CD4-positive, alpha-beta T cell treated with Interleukin-12 subunit alpha and Interleukin-12 subunit beta, for 1 hour (primary cell): ENCODE measurements at regions not wholly inside any gene's neighbourhood (a gene's known extent, or its start where the extent isn't known, plus 50 kb on each side); places are given as distances from the start of the nearest gene placed in this dataset.
A peak's percentile ranks its signal among the peaks of the same experiment; 100 is the strongest.
"Not testable (repeated sequence)": the region's sequence is repeated elsewhere in the genome, so short reads cannot be mapped to it uniquely, and the experiment has no call there.

Experiments
- DNase-seq: peaks from one replicate; pipeline ENCODE4 v3.0.0-alpha.2; 2020

DNA sequence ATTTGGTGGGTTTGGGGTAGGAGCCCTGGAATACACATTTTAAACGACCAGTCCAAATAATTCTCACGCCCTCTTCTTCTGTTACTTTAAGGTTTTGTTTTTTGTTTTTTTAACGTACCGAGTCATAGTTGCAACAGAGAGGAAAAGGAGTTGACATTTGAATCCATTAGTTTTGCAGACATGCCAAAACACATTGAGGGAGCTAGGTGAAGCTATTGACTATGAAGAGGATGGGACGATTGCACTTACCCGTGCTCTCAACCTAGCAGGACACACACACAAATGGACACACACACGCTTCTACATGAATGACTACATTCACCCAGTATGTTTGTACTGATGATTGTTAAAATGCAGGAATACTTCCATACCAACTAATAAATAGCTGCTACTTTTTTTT is 54.3 kb upstream of the CIT start:
- no peak for DNase-seq

GRCh38 chr12:119932921-119933320 is 55.8 kb upstream of the CIT start:
- DNase-seq: no peak

GRCh38 chr12:119934780-119935179 is 54.3 kb upstream of the BICDL1 start:
- DNase-seq: not testable (repeated sequence)

DNA sequence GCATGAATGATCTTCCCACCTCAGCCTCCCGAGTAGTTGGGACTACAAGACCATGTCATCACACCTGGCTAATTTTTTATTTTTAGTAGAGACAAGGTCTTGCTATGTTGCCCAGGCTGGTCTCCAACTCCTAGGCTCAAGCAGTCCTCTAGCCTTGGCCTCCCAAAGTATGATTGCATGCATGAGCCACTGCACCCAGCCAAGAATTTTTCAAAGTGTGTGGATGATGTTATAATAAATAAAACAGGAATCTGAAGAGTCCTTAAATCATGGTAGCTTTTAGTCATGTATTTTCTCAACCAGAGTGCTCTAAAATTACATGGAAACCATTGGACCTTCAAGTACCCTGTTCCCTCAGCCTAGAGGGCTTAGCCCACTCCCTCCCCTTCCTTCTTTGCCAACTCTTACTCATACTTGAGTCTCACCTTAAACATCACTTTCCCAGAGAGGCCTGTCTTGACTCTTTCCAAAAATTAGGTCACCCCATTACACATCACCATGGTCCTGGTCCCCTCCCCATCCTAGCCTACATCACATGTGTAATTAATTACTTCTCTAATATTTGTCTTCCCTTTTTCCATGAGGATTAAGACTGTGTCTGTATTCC is 52.2 kb upstream of the BICDL1 start:
- DNase-seq: no peak

DNA sequence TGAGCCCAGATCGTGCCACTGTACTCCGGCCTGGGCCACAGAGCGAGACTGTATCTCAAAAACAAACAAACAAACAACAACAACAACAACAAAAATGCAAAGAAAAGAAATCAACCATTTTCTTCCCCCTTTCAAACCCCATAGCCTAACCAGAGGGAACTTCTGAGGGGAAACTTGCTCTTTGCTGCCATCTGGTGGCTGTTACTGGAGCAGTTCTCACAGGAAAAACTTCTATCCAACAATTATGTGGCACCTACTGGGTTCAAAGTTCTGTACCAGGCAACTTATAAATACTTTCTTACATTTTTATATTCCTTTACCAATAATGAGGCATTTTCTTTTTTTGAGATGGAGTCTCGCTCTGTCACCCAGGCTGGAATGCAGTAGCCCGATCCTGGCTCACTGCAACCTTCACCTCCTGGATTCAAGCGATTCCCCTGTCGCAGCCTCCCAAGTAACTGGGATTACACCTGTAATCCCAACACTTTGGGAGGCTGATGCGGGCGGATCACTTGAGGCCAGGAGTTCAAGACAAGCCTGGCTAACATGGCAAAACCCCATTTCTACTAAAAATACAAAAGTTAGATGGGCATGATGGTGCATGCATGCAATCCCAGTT is 50.9 kb upstream of the BICDL1 start:
- DNase-seq: peak; percentile 73
